Fibroblast of lung (primary cell): ENCODE measurements at regions not wholly inside any gene's neighbourhood (a gene's known extent, or its start where the extent isn't known, plus 50 kb on each side); places are given as distances from the start of the nearest gene placed in this dataset.

Source experiments
- EZH2 ChIP-seq: IDR thresholded peaks from 2 replicates; pipeline ENCODE4 v1.5.1; 2012; ENCODE audit warnings: low read length, control low read depth, mild to moderate bottlenecking; ENCODE audit errors: missing control alignments
- TF ChIP-seq, protein P1 (sequence below), 2 donors: IDR thresholded peaks in 1 of 2; conservative IDR thresholded peaks in 1 of 2; 1 replicate in 1 of 2; 2 replicates in 1 of 2; pipeline ENCODE4 v1.5.1; 2011 to 2012; ENCODE audit warnings: low read length in 2 of 2, control low read depth in 1 of 2, inconsistent platforms in 1 of 2, low read depth in 1 of 2, mild to moderate bottlenecking in 1 of 2

DNA sequence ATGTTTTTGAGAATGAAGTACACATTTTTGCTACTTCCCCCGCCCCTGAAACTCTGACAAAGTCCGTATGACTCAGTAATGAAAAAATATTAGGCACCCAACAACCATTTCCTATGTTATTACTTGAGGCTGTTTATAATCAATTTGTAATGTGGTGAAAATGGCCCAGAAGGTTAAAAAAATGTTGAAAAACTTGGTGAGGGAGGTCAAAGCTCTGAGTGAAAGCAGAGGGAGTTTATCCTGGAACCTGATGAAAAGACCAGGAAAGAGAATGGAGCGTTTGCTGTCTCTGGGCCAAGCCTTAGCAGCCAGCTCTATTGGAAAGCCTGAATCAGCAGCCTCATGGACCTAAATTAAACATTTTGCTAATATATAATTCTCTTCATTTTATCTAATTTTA, 367.7 kb upstream of the NEGR1 start:
- TF ChIP-seq, protein P1, sequence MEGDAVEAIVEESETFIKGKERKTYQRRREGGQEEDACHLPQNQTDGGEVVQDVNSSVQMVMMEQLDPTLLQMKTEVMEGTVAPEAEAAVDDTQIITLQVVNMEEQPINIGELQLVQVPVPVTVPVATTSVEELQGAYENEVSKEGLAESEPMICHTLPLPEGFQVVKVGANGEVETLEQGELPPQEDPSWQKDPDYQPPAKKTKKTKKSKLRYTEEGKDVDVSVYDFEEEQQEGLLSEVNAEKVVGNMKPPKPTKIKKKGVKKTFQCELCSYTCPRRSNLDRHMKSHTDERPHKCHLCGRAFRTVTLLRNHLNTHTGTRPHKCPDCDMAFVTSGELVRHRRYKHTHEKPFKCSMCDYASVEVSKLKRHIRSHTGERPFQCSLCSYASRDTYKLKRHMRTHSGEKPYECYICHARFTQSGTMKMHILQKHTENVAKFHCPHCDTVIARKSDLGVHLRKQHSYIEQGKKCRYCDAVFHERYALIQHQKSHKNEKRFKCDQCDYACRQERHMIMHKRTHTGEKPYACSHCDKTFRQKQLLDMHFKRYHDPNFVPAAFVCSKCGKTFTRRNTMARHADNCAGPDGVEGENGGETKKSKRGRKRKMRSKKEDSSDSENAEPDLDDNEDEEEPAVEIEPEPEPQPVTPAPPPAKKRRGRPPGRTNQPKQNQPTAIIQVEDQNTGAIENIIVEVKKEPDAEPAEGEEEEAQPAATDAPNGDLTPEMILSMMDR (conservative IDR thresholded peaks at IDR 0.05 in 1 of 2, IDR thresholded peaks at IDR 0.05 in 1 of 2; ENCODE audit: low read depth in 1 of 2, low read length in 2 of 2): no peak
- no peak for TF ChIP-seq EZH2
